C4-2B (cell line): ENCODE measurements at regions not wholly inside any gene's neighbourhood (a gene's known extent, or its start where the extent isn't known, plus 50 kb on each side); places are given as distances from the start of the nearest gene placed in this dataset.

Source experiments
- H3K27ac ChIP-seq: fragments of 450-650 bp; 2 replicates; pipeline ENCODE4 v1.5.1; 2017
- CTCF ChIP-seq: fragments of 450-650 bp; conservative IDR thresholded peaks from 2 replicates; pipeline ENCODE4 v1.5.1; 2017; ENCODE audit warnings: mild to moderate bottlenecking
- ZFX ChIP-seq: fragments of 450-650 bp; IDR thresholded peaks from 2 replicates; pipeline ENCODE4 v1.6.1; 2017

GRCh38 chr11:28504555-28505110 is 396.4 kb downstream of the METTL15 start:
- H3K27ac ChIP-seq: peak overlapping the region; percentile 14; the same call in 1 of the 2 replicates
- TF ChIP-seq ZFX (no peak), CTCF (no peak)

- TF ChIP-seq CTCF: no peak
- no peak for TF ChIP-seq ZFX
- no peak overlapping the region for H3K27ac ChIP-seq
These were observed 387.1 kb downstream of the METTL15 start for GRCh38 chr11:28495333-28495732.

GRCh38 chr11:28491431-28491830 is 383.2 kb downstream of the METTL15 start:
- TF ChIP-seq ZFX (no peak), CTCF (no peak)
- H3K27ac ChIP-seq: no peak overlapping the region

- no peak overlapping the region for H3K27ac ChIP-seq
- no peak for TF ChIP-seq CTCF
- TF ChIP-seq ZFX: no peak
These were observed 382.7 kb downstream of the METTL15 start for GRCh38 chr11:28490773-28491382.

GRCh38 chr11:28488336-28488735 is 380.1 kb downstream of the METTL15 start:
- no peak for TF ChIP-seq CTCF
- TF ChIP-seq ZFX: no peak
- H3K27ac ChIP-seq: no peak overlapping the region

GRCh38 chr11:28483072-28483867 is 375.1 kb downstream of the METTL15 start:
- TF ChIP-seq CTCF (no peak), ZFX (no peak)
- no peak overlapping the region for H3K27ac ChIP-seq

- H3K27ac ChIP-seq: no peak overlapping the region
- TF ChIP-seq CTCF (no peak), ZFX (no peak)
These were observed 374.5 kb downstream of the METTL15 start for GRCh38 chr11:28482666-28483065.
